MM.1S (cell line): ENCODE measurements at regions not wholly inside any gene's neighbourhood (a gene's known extent, or its start where the extent isn't known, plus 50 kb on each side); places are given as distances from the start of the nearest gene placed in this dataset.

Experiments
- DNase-seq: peaks from one replicate; pipeline ENCODE4 v3.0.0-alpha.2; 2015
- H2AFZ ChIP-seq: fragments of 300-600 bp; sonication (generic); 2 replicates; pipeline ENCODE4 v1.6.0; 2016; ENCODE audit warnings: antibody characterized with exemption, low read length
- H3F3A ChIP-seq: fragments of 300-600 bp; sonication (generic); 2 replicates; pipeline ENCODE4 v1.6.1; 2016; ENCODE audit warnings: mild to moderate bottlenecking, antibody characterized with exemption, low read length, moderate library complexity, mixed read lengths; ENCODE audit not compliant: insufficient read depth
- H3K27ac ChIP-seq: fragments of 300-600 bp; sonication (generic); 2 replicates; pipeline ENCODE4 v1.5.1; 2016; ENCODE audit warnings: mild to moderate bottlenecking, low read length
- H3K27me3 ChIP-seq: fragments of 300-600 bp; sonication (generic); replicated peaks from 2 replicates; pipeline ENCODE4 v1.6.0; 2016; ENCODE audit warnings: low read length; ENCODE audit not compliant: insufficient read depth
- H3K36me3 ChIP-seq: fragments of 300-600 bp; sonication (generic); replicated peaks from 2 replicates; pipeline ENCODE4 v1.6.1; 2016; ENCODE audit warnings: mild to moderate bottlenecking, low read length, mixed read lengths; ENCODE audit not compliant: insufficient read depth
- H3K4me1 ChIP-seq: fragments of 300-600 bp; sonication (generic); 2 replicates; pipeline ENCODE4 v1.6.1; 2016; ENCODE audit warnings: low read length, mixed read lengths
- H3K4me2 ChIP-seq: fragments of 300-600 bp; sonication (generic); 2 replicates; pipeline ENCODE4 v1.6.0; 2016; ENCODE audit warnings: low read depth, low read length
- H3K4me3 ChIP-seq: fragments of 300-600 bp; sonication (generic); 2 replicates; pipeline ENCODE4 v1.5.1; 2016; ENCODE audit warnings: low read length, mixed read lengths
- H3K79me2 ChIP-seq: fragments of 300-600 bp; sonication (generic); 2 replicates; pipeline ENCODE4 v1.6.1; 2016; ENCODE audit warnings: mixed run types, low read length, mixed read lengths
- H3K9ac ChIP-seq: fragments of 300-600 bp; sonication (generic); 2 replicates; pipeline ENCODE4 v1.6.1; 2016; ENCODE audit warnings: low read length, mixed read lengths
- H3K9me2 ChIP-seq: fragments of 300-600 bp; sonication (generic); replicated peaks from 2 replicates; pipeline ENCODE4 v1.6.1; 2016; ENCODE audit warnings: mild to moderate bottlenecking, low read length, mixed read lengths; ENCODE audit not compliant: insufficient read depth
- H3K9me3 ChIP-seq: fragments of 300-600 bp; sonication (generic); replicated peaks from 2 replicates; pipeline ENCODE4 v1.6.1; 2016; ENCODE audit warnings: mild to moderate bottlenecking, low read length, mixed read lengths; ENCODE audit not compliant: insufficient read depth
- H4K20me1 ChIP-seq: fragments of 300-600 bp; sonication (generic); 2 replicates; pipeline ENCODE4 v1.6.1; 2016; ENCODE audit warnings: mild to moderate bottlenecking, low read length, moderate library complexity, mixed read lengths; ENCODE audit not compliant: insufficient read depth
- CTCF ChIP-seq: fragments of 300-600 bp; sonication (generic); IDR thresholded peaks from 2 replicates; pipeline ENCODE4 v1.5.1; 2016; ENCODE audit warnings: antibody characterized with exemption, low read length, mixed read lengths
- EZH2 ChIP-seq: fragments of 300-600 bp; sonication (generic); optimal IDR thresholded peaks from 2 replicates; pipeline ENCODE3; 2017; ENCODE audit warnings: low read depth, mild to moderate bottlenecking, antibody characterized with exemption, low read length, mixed read lengths
- EZH2phosphoT487 ChIP-seq: fragments of 300-600 bp; sonication (generic); IDR thresholded peaks from 2 replicates; pipeline ENCODE4 v1.6.1; 2018; ENCODE audit warnings: antibody characterized with exemption, low read length

GRCh38 chr2:21279525-21279924 is 155.8 kb downstream of the TDRD15 start:
- Histone ChIP-seq H3K4me2 (no peak overlapping the region), H3K27ac (no peak overlapping the region), H3K36me3 (no peaks in the 10 kb centered on the region), H3K9ac (no peak overlapping the region), H3K4me3 (no peak overlapping the region), H3K9me2 (no peaks in the 10 kb centered on the region), H3K4me1 (no peaks in the 10 kb centered on the region), H3K9me3 (no peaks in the 10 kb centered on the region), H3F3A (no peaks in the 10 kb centered on the region), H2AFZ (no peak overlapping the region), H4K20me1 (no peaks in the 10 kb centered on the region), H3K27me3 (no peaks in the 10 kb centered on the region), H3K79me2 (no peaks in the 10 kb centered on the region)
- no peak for DNase-seq
- TF ChIP-seq EZH2phosphoT487 (no peak), EZH2 (no peak), CTCF (no peak)

DNA sequence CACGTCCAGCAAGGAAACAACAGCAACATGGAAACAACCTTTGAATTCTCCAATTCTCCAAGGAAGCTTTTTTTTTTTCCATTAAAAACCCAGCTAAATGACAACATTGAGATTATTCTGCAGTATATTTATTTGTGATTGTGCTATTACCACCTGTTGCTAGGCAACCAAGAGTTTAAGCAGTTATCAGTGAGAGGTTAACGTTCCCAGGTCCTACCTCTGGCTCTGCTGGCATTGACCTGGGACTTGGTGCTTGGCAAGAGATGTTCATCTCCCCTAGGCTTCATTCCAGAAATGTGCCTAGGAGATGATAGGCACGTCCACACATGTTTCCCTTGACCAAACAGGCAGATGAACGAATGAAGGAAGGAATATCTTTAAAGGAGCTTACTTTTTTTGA is 157.0 kb downstream of the TDRD15 start:
- Histone ChIP-seq H3K9ac (no peak overlapping the region), H4K20me1 (no peaks in the 10 kb centered on the region), H3K27ac (no peak overlapping the region), H3K4me1 (no peaks in the 10 kb centered on the region), H3K9me3 (no peaks in the 10 kb centered on the region), H3K36me3 (no peaks in the 10 kb centered on the region), H3K9me2 (no peaks in the 10 kb centered on the region), H3K79me2 (no peaks in the 10 kb centered on the region), H3F3A (no peaks in the 10 kb centered on the region), H3K4me3 (no peak overlapping the region), H2AFZ (no peak overlapping the region), H3K4me2 (no peak overlapping the region), H3K27me3 (no peaks in the 10 kb centered on the region)
- no peak for DNase-seq
- TF ChIP-seq EZH2phosphoT487 (no peak), EZH2 (no peak), CTCF (no peak)

DNA sequence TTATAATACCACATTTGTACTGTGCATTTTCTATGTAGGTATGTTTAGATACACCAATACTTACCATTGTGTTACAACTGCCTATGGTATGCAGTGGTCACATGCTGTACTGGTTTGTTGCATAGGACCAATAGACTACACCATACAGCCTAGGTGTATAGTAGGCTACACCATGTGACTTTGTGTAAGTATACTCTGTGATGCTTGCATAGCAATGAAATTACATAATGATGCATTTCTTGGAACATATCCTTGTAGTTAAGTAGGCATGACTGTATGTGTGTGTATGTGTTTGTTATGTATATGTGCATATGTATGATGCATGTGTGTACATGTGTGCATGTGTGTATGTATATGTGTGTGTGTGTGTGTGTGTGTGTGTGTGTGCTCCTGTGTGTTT is 157.6 kb downstream of the TDRD15 start:
- no peak for TF ChIP-seq EZH2phosphoT487
- TF ChIP-seq CTCF = no peak
- no peak for TF ChIP-seq EZH2
- H3K4me1 ChIP-seq = no peaks in the 10 kb centered on the region
- H3K79me2 ChIP-seq = no peaks in the 10 kb centered on the region
- H3K4me3 ChIP-seq = no peak overlapping the region
- no peaks in the 10 kb centered on the region for H3K9me3 ChIP-seq
- H3K27ac ChIP-seq = no peak overlapping the region
- DNase-seq = no peak
- H3K36me3 ChIP-seq = no peaks in the 10 kb centered on the region
- H4K20me1 ChIP-seq = no peaks in the 10 kb centered on the region
- no peak overlapping the region for H2AFZ ChIP-seq
- H3K4me2 ChIP-seq = no peak overlapping the region
- H3K9me2 ChIP-seq = no peaks in the 10 kb centered on the region
- H3K9ac ChIP-seq = no peak overlapping the region
- H3K27me3 ChIP-seq = no peaks in the 10 kb centered on the region
- no peaks in the 10 kb centered on the region for H3F3A ChIP-seq
